HFFc6 (cell line): ENCODE measurements at regions not wholly inside any gene's neighbourhood (a gene's known extent, or its start where the extent isn't known, plus 50 kb on each side); places are given as distances from the start of the nearest gene placed in this dataset.
"Not testable (repeated sequence)": the region's sequence is repeated elsewhere in the genome, so short reads cannot be mapped to it uniquely, and the experiment has no call there.

Experiments
- DNase-seq: peaks from one replicate; pipeline ENCODE4 v3.0.0-alpha.2; 2018
- H3K27ac Mint-ChIP-seq: 2 replicates; pipeline ENCODE4 v1.8.0; 2020; ENCODE audit warnings: mild to moderate bottlenecking, mixed read lengths
- H3K27me3 Mint-ChIP-seq: 2 replicates; pipeline ENCODE4 v1.8.0; 2021; ENCODE audit warnings: mild to moderate bottlenecking, moderate library complexity, mixed read lengths; ENCODE audit not compliant: insufficient read depth
- H3K36me3 Mint-ChIP-seq: 2 replicates; pipeline ENCODE4 v1.8.0; 2021; ENCODE audit warnings: low read depth, mixed read lengths
- H3K4me1 Mint-ChIP-seq: 2 replicates; pipeline ENCODE4 v1.8.0; 2020; ENCODE audit warnings: low read depth, mixed read lengths
- H3K4me3 Mint-ChIP-seq: 2 replicates; pipeline ENCODE4 v1.8.0; 2020; ENCODE audit warnings: mild to moderate bottlenecking, moderate library complexity, mixed read lengths
- H3K9me3 Mint-ChIP-seq: 2 replicates; pipeline ENCODE4 v1.8.0; 2020; ENCODE audit warnings: mild to moderate bottlenecking, mixed read lengths
- CTCF ChIP-seq: fragments of 200-600 bp; sonication (generic); IDR thresholded peaks from 2 replicates; pipeline ENCODE4 v1.5.0; 2021; ENCODE audit warnings: antibody characterized with exemption, mild to moderate bottlenecking

- H3K27me3 Mint-ChIP-seq = peaks cover 26% of the 10 kb centered on the region
- DNase-seq = no peak
- no peaks in the 10 kb centered on the region for H3K4me1 Mint-ChIP-seq
- no peak overlapping the region for H3K4me3 Mint-ChIP-seq
- no peaks in the 10 kb centered on the region for H3K9me3 Mint-ChIP-seq
- H3K36me3 Mint-ChIP-seq = no peaks in the 10 kb centered on the region
- no peak overlapping the region for H3K27ac Mint-ChIP-seq
- no peak for TF ChIP-seq CTCF
Measured at GRCh38 chr11:45000918-45001317, 50.2 kb upstream of the TP53I11 start.

GRCh38 chr11:45001466-45002165 is 50.9 kb upstream of the TP53I11 start:
- Mint-ChIP-seq H3K9me3 (no peaks in the 10 kb centered on the region), H3K4me1 (no peaks in the 10 kb centered on the region), H3K27me3 (peaks cover 30% of the 10 kb centered on the region), H3K36me3 (no peaks in the 10 kb centered on the region), H3K27ac (no peak overlapping the region), H3K4me3 (no peak overlapping the region)
- TF ChIP-seq CTCF = no peak
- DNase-seq = no peak

GRCh38 chr11:45005106-45005505 is 54.4 kb upstream of the TP53I11 start:
- Mint-ChIP-seq H3K9me3 (no peaks in the 10 kb centered on the region), H3K4me1 (no peaks in the 10 kb centered on the region), H3K36me3 (no peaks in the 10 kb centered on the region), H3K4me3 (no peak overlapping the region), H3K27me3 (peaks cover 16% of the 10 kb centered on the region), H3K27ac (no peak overlapping the region)
- DNase-seq = no peak
- TF ChIP-seq CTCF = no peak

- no peaks in the 10 kb centered on the region for H3K9me3 Mint-ChIP-seq
- H3K4me1 Mint-ChIP-seq = no peaks in the 10 kb centered on the region
Measured at GRCh38 chr11:45007011-45007410, 56.3 kb upstream of the TP53I11 start.

GRCh38 chr11:45015983-45016382 is 65.3 kb upstream of the TP53I11 start:
- H3K27me3 Mint-ChIP-seq = peaks cover 27% of the 10 kb centered on the region
- H3K27ac Mint-ChIP-seq, DNase-seq, H3K36me3 Mint-ChIP-seq, H3K4me3 Mint-ChIP-seq: not testable (repeated sequence)
- peaks cover 11% of the 10 kb centered on the region for H3K4me1 Mint-ChIP-seq
- peaks cover 25% of the 10 kb centered on the region for H3K9me3 Mint-ChIP-seq

More at GRCh38 chr11:45007011-45007410, 56.3 kb upstream of the TP53I11 start:
- H3K27ac Mint-ChIP-seq = no peak overlapping the region
- H3K36me3 Mint-ChIP-seq = no peaks in the 10 kb centered on the region
- no peak for TF ChIP-seq CTCF
- H3K27me3 Mint-ChIP-seq = peaks cover 13% of the 10 kb centered on the region
- no peak for DNase-seq
- H3K4me3 Mint-ChIP-seq = no peak overlapping the region

- Mint-ChIP-seq H3K27me3 (peaks cover 27% of the 10 kb centered on the region), H3K4me1 (peaks cover 11% of the 10 kb centered on the region), H3K9me3 (peaks cover 25% of the 10 kb centered on the region)
- H3K4me3 Mint-ChIP-seq, H3K27ac Mint-ChIP-seq, H3K36me3 Mint-ChIP-seq, DNase-seq: not testable (repeated sequence)
Measured at GRCh38 chr11:45016446-45016845, 65.8 kb upstream of the TP53I11 start.
